Neural crest cell (in vitro differentiated cells): ENCODE measurements at regions not wholly inside any gene's neighbourhood (a gene's known extent, or its start where the extent isn't known, plus 50 kb on each side); places are given as distances from the start of the nearest gene placed in this dataset.

ENCODE experiments used
- DNase-seq: peaks from one replicate; pipeline ENCODE4 v3.0.0; 2021; ENCODE audit warnings: low read depth, mixed read lengths, low spot score
- H3K27ac Mint-ChIP-seq: one replicate; pipeline ENCODE4 v1.8.0; 2021; ENCODE audit warnings: mild to moderate bottlenecking, mixed read lengths; ENCODE audit not compliant: unreplicated experiment
- H3K27me3 Mint-ChIP-seq: 2 replicates; pipeline ENCODE4 v1.8.0; 2021; ENCODE audit warnings: low read depth, mild to moderate bottlenecking, mixed read lengths
- H3K36me3 Mint-ChIP-seq: 2 replicates; pipeline ENCODE4 v1.8.0; 2021; ENCODE audit warnings: low read depth, mild to moderate bottlenecking, mixed read lengths
- H3K4me1 Mint-ChIP-seq: 2 replicates; pipeline ENCODE4 v1.8.0; 2021; ENCODE audit warnings: mixed read lengths
- H3K4me3 Mint-ChIP-seq: one replicate; pipeline ENCODE4 v1.8.0; 2021; ENCODE audit warnings: mild to moderate bottlenecking, mixed read lengths
- H3K9me3 Mint-ChIP-seq: 2 replicates; pipeline ENCODE4 v1.8.0; 2021; ENCODE audit warnings: mixed read lengths
- CTCF ChIP-seq: fragments of 200-600 bp; sonication (generic); conservative IDR thresholded peaks from 2 replicates; pipeline ENCODE4 v1.5.0; 2021; ENCODE audit warnings: antibody characterized with exemption, mild to moderate bottlenecking

GRCh38 chr12:113766131-113766878 lies 199.8 kb downstream of the RBM19 start:
- H3K4me1 Mint-ChIP-seq = peaks cover 56% of the 10 kb centered on the region
- no peak overlapping the region for H3K27ac Mint-ChIP-seq
- DNase-seq = no peak
- H3K27me3 Mint-ChIP-seq = peaks cover 19% of the 10 kb centered on the region
- no peaks in the 10 kb centered on the region for H3K36me3 Mint-ChIP-seq
- TF ChIP-seq CTCF = no peak
- no peaks in the 10 kb centered on the region for H3K9me3 Mint-ChIP-seq
- H3K4me3 Mint-ChIP-seq = no peak overlapping the region

- Mint-ChIP-seq H3K27me3 (peaks cover 22% of the 10 kb centered on the region), H3K27ac (no peak overlapping the region), H3K4me3 (peak overlapping the region; percentile 21), H3K4me1 (peaks cover 50% of the 10 kb centered on the region), H3K9me3 (no peaks in the 10 kb centered on the region), H3K36me3 (no peaks in the 10 kb centered on the region)
- no peak for DNase-seq
- no peak for TF ChIP-seq CTCF
These were observed 201.5 kb downstream of the RBM19 start for GRCh38 chr12:113764661-113765060.

GRCh38 chr12:113762882-113763816 lies 203.0 kb downstream of the RBM19 start:
- DNase-seq = no peak
- H3K4me1 Mint-ChIP-seq = peaks cover 42% of the 10 kb centered on the region
- no peaks in the 10 kb centered on the region for H3K36me3 Mint-ChIP-seq
- peak overlapping the region; percentile 95 for H3K27ac Mint-ChIP-seq
- no peak for TF ChIP-seq CTCF
- peak overlapping the region; percentile 59 for H3K4me3 Mint-ChIP-seq
- peaks cover 22% of the 10 kb centered on the region for H3K27me3 Mint-ChIP-seq
- H3K9me3 Mint-ChIP-seq = no peaks in the 10 kb centered on the region

GRCh38 chr12:113762155-113762881 lies 203.8 kb downstream of the RBM19 start:
- Mint-ChIP-seq H3K9me3 (no peaks in the 10 kb centered on the region), H3K27me3 (peaks cover 19% of the 10 kb centered on the region), H3K27ac (peak overlapping the region; percentile 95), H3K4me3 (peak overlapping the region; percentile 59), H3K4me1 (peaks cover 38% of the 10 kb centered on the region), H3K36me3 (no peaks in the 10 kb centered on the region)
- TF ChIP-seq CTCF = no peak
- DNase-seq = peak; percentile 42

GRCh38 chr12:113759135-113759534 lies 207.0 kb downstream of the RBM19 start:
- H3K27ac Mint-ChIP-seq = no peak overlapping the region
- no peaks in the 10 kb centered on the region for H3K9me3 Mint-ChIP-seq
- H3K27me3 Mint-ChIP-seq = peaks cover 13% of the 10 kb centered on the region
- no peak for TF ChIP-seq CTCF
- no peak for DNase-seq
- peaks cover 19% of the 10 kb centered on the region for H3K4me1 Mint-ChIP-seq
- H3K4me3 Mint-ChIP-seq = no peak overlapping the region
- no peaks in the 10 kb centered on the region for H3K36me3 Mint-ChIP-seq
